K562 (cell line): ENCODE measurements at regions not wholly inside any gene's neighbourhood (a gene's known extent, or its start where the extent isn't known, plus 50 kb on each side); places are given as distances from the start of the nearest gene placed in this dataset.

Source experiments
- ATAC-seq: fragments of 200-7000 bp; cut with Tn5 transposase; 3 replicates; pipeline ENCODE4 v1.9.1; 2020; ENCODE audit warnings: moderate library complexity
- BruUV-seq: library from RNA; stranded (reverse); fragments of 400-500 nt; replicated peaks from 2 replicates; lab custom pipeline; 2021; lab: Mats Ljungman, UMichigan
- CTCF ChIA-PET: fragments of 300-600 bp; formaldehyde crosslinking; extraction: SDS; loops from one replicate; lab custom pipeline; 2021; ENCODE audit warnings: low intra/inter-chr PET ratio; lab: Yijun Ruan, JAX
- POLR2A ChIA-PET: fragments of 300-600, 350-650 bp; sonication (Branson Sonifier 250); formaldehyde crosslinking; extraction: SDS; loops from one replicate; lab custom pipeline; 2021; ENCODE audit warnings: antibody characterized with exemption, inconsistent platforms; lab: Yijun Ruan, JAX
- DNase-seq, 4 experiments: peaks; one replicate each; pipeline versions ENCODE4 v3.0.0 to v3.0.0-alpha.2; 2011 to 2018; ENCODE audit warnings: low spot score in 3 of 4, mixed read lengths in 3 of 4; ENCODE audit errors: extremely low read depth in 1 of 4
- FAIRE-seq: peaks from 2 replicates; lab custom pipeline; 2011; peaks lifted over from hg19 to GRCh38; lab: Jason Lieb, UNC
- H2AFZ ChIP-seq: 2 replicates; pipeline ENCODE4 v1.6.0; 2011; ENCODE audit warnings: low read depth, low read length, control low read depth, inconsistent platforms
- H3K27ac ChIP-seq: fragments of 200-600 bp; 3 replicates; pipeline ENCODE4 v1.8.0; 2011; ENCODE audit warnings: low read depth, mild to moderate bottlenecking, control low read depth, inconsistent platforms, low read length, moderate library complexity, mixed read lengths; ENCODE audit errors: extremely low read depth
- H3K27me3 ChIP-seq, 2 experiments: fragments of 300-600 bp in 1 of 2; 2 replicates in 1 of 2; 3 replicates in 1 of 2; pipeline versions ENCODE4 v1.6.0 to v1.8.0; 2011; ENCODE audit warnings: inconsistent platforms in 2 of 2, low read length in 2 of 2, mild to moderate bottlenecking in 1 of 2, mixed read lengths in 1 of 2, moderate library complexity in 1 of 2; ENCODE audit not compliant: control insufficient read depth in 2 of 2, insufficient read depth in 2 of 2
- H3K36me3 ChIP-seq: fragments of 300-600 bp; 3 replicates; pipeline ENCODE4 v1.8.0; 2011; ENCODE audit warnings: mild to moderate bottlenecking, low read length, inconsistent platforms; ENCODE audit not compliant: control insufficient read depth, insufficient read depth
- H3K4me1 ChIP-seq, 2 experiments: fragments of 200-600 bp in 1 of 2; replicated peaks in 1 of 2; 2 replicates in 1 of 2; 3 replicates in 1 of 2; pipeline versions ENCODE4 v1.5.1 to v1.8.0; 2011; ENCODE audit warnings: inconsistent platforms in 2 of 2, low read length in 2 of 2, mild to moderate bottlenecking in 1 of 2, mixed read lengths in 1 of 2, moderate library complexity in 1 of 2; ENCODE audit not compliant: control insufficient read depth in 2 of 2, insufficient read depth in 2 of 2
- H3K4me2 ChIP-seq: 2 replicates; pipeline ENCODE4 v1.6.1; 2011; ENCODE audit warnings: low read length, control low read depth, inconsistent platforms, mixed read lengths; ENCODE audit not compliant: insufficient read depth
- H3K4me3 ChIP-seq: fragments of 200-600 bp; sonication (generic), shearing (Covaris generic); 2 replicates; pipeline ENCODE4 v1.5.1; 2016; ENCODE audit warnings: control low read depth, inconsistent platforms
- H3K79me2 ChIP-seq: fragments of 200-600 bp; 3 replicates; pipeline ENCODE4 v1.8.0; 2011; ENCODE audit warnings: low read length, inconsistent platforms; ENCODE audit not compliant: control insufficient read depth, insufficient read depth
- H3K9ac ChIP-seq, 2 experiments: 2 replicates each; pipeline versions ENCODE4 v1.6.0 to v1.6.1; 2011; ENCODE audit warnings: low read depth in 2 of 2, low read length in 2 of 2, control low read depth in 1 of 2, inconsistent platforms in 1 of 2, mild to moderate bottlenecking in 1 of 2, mixed read lengths in 1 of 2; ENCODE audit not compliant: insufficient read depth in 1 of 2
- H3K9me1 ChIP-seq: one replicate; pipeline ENCODE4 v1.6.0; 2011; ENCODE audit warnings: inconsistent platforms, mild to moderate bottlenecking, low read length, moderate library complexity; ENCODE audit not compliant: control insufficient read depth, insufficient read depth
- H3K9me3 ChIP-seq: replicated peaks from 2 replicates; pipeline ENCODE4 v1.5.1; 2011; ENCODE audit warnings: low read depth, low read length, inconsistent platforms; ENCODE audit not compliant: control insufficient read depth, insufficient read depth
- H4K20me1 ChIP-seq: replicated peaks from 2 replicates; pipeline ENCODE4 v1.6.1; 2011; ENCODE audit warnings: low read length, inconsistent platforms, mixed read lengths; ENCODE audit not compliant: control insufficient read depth, insufficient read depth
- CREBBP ChIP-seq: IDR thresholded peaks from one replicate; pipeline ENCODE4 v1.6.1; 2012; ENCODE audit warnings: low read depth, mild to moderate bottlenecking, control low read depth, inconsistent platforms, low read length
- ESRRA ChIP-seq: fragments of 450-650 bp; IDR thresholded peaks from 2 replicates; pipeline ENCODE4 v1.6.1; 2014; ENCODE audit warnings: low read depth, mild to moderate bottlenecking, moderate library complexity, borderline replicate concordance
- HDGF ChIP-seq: fragments of 450-650 bp; IDR thresholded peaks from 2 replicates; pipeline ENCODE4 v1.6.1; 2016
- NR2F6 ChIP-seq: fragments of 450-650 bp; formaldehyde crosslinking; IDR thresholded peaks from 2 replicates; pipeline ENCODE4 v1.4.0; 2020; ENCODE audit warnings: mild to moderate bottlenecking
- NRF1 ChIP-seq, 2 experiments: fragments of 450-650 bp; IDR thresholded peaks in 1 of 2; conservative IDR thresholded peaks in 1 of 2; 2 replicates each; pipeline ENCODE4 v1.6.1; 2014; ENCODE audit warnings: mild to moderate bottlenecking in 2 of 2
- RBM25 ChIP-seq: fragments of 200-400 bp; formaldehyde crosslinking; IDR thresholded peaks from 2 replicates; pipeline ENCODE4 v1.6.1; 2018; ENCODE audit warnings: low read length, low read depth, moderate library complexity; ENCODE audit not compliant: severe bottlenecking
- RFX7 ChIP-seq: fragments of 250-450 bp; sonication (Bioruptor Pico); IDR thresholded peaks from 2 replicates; pipeline ENCODE4 v1.5.1; 2021; ENCODE audit warnings: mild to moderate bottlenecking
- SAFB ChIP-seq: fragments of 200-400 bp; formaldehyde crosslinking; IDR thresholded peaks from 2 replicates; pipeline ENCODE4 v1.6.1; 2017; ENCODE audit warnings: low read depth, low read length, borderline replicate concordance
- SMARCA4 ChIP-seq: fragments of 450-650 bp; IDR thresholded peaks from 2 replicates; pipeline ENCODE4 v1.6.1; 2016
- SRSF7 ChIP-seq: fragments of 200-400 bp; formaldehyde crosslinking; optimal IDR thresholded peaks from 2 replicates; pipeline ENCODE3; 2017; ENCODE audit warnings: mild to moderate bottlenecking, low read depth, low read length
- ZC3H11A ChIP-seq: IDR thresholded peaks from 2 replicates; pipeline ENCODE4 v1.6.1; 2012; ENCODE audit warnings: low read depth, low read length, improper control_type of control experiment
- WGBS: fragments of 100-300 bp; shearing (Covaris generic); methylation state at CpG from one replicate; pipeline ENCODE4 v1.1.6; 2016; ENCODE audit warnings: low coverage, mixed read lengths; ENCODE audit not compliant: insufficient coverage; ENCODE audit errors: missing lambda C conversion rate; 5-methylcytosine and 5-hydroxymethylcytosine counted together
- in situ Hi-C: fragments of 300-500 bp; cut with MboI; formaldehyde crosslinking; loops from 4 replicates; pipeline ENCODE4 v1.15.0; 2018; ENCODE audit warnings: inconsistent platforms, mixed read lengths
- intact Hi-C: fragments of 100-400 bp; cut with micrococcal nuclease; formaldehyde crosslinking; loops from 2 replicates; pipeline ENCODE4 v1.14.2; 2022
- TF ChIP-seq, protein P1 (sequence below): fragments of 250-450 bp; sonication (Bioruptor Pico); IDR thresholded peaks from 2 replicates; pipeline ENCODE4 v1.5.1; 2021; ENCODE audit warnings: mild to moderate bottlenecking
- TF ChIP-seq, protein P2 (sequence below): fragments of 450-650 bp; IDR thresholded peaks from 2 replicates; pipeline ENCODE4 v1.7.0; 2016; ENCODE audit warnings: borderline replicate concordance

DNA sequence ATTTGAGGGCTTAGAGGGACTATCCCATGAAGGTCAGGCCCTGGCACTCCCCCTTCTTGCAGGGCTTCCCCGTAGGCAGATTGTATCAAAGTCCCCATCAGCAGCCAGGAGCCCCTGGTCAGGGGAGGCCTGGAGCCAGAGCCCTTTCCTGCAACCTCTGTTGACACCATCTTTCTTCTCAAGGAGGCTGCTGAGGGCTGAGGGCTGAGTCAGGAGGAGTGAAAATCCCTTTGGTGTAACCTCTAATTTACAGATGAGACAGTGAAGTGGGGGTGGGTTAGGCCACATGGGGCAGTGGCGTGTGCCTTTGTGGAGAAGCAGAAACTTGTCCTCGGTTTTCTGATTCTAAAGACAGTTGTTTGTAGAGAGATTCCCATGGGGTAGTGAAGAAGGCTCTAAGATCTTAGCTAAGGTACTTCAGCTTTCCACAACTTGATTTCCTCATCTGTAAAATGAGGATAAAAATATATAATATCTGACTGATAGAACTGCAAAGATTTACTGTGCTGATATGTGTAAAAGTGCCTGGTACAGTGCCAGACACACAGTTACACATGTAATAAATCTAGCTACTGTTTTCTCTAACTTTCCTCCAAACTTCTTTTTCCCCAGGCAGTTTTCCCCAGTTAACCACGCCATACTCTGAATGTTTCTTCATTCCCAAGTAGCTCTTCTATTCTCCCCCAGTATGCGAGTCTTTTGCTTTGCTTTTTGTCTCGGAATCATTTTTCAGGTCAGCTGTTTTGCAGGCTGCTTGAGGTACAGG, 249.4 kb upstream of the TPM1 start:
- Histone ChIP-seq H3K79me2 (no peaks in the 10 kb centered on the region), H3K4me2 (no peak overlapping the region), H3K9me1 (peaks cover 4% of the 10 kb centered on the region), H3K36me3 (no peaks in the 10 kb centered on the region), H3K4me1 (no peaks in the 10 kb centered on the region), H3K9me3 (no peaks in the 10 kb centered on the region), H3K27ac (no peak overlapping the region), H3K9ac (no peak overlapping the region), H3K27me3 (peaks cover 53 to 71% of the 10 kb centered on the region in 2 experiments), H4K20me1 (peaks cover 8% of the 10 kb centered on the region; the same call in 1 of the 2 replicates), H2AFZ (no peak overlapping the region), H3K4me3 (no peak overlapping the region)
- BruUV-seq: no TSS peak
- intact Hi-C loops (no loop called here), in situ Hi-C loops (no loop called here)
- TF ChIP-seq, protein P1, sequence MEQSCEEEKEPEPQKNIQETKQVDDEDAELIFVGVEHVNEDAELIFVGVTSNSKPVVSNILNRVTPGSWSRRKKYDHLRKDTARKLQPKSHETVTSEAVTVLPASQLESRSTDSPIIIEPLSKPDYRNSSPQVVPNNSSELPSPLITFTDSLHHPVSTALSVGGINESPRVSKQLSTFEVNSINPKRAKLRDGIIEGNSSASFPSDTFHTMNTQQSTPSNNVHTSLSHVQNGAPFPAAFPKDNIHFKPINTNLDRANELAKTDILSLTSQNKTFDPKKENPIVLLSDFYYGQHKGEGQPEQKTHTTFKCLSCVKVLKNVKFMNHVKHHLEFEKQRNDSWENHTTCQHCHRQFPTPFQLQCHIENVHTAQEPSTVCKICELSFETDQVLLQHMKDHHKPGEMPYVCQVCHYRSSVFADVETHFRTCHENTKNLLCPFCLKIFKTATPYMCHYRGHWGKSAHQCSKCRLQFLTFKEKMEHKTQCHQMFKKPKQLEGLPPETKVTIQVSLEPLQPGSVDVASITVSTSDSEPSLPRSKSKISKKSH: no peak
- TF ChIP-seq RBM25: peak; percentile 68
- 3% methylated on average over 6 of the region's 6 CpGs for WGBS
- no peak for FAIRE-seq
- ATAC-seq: no peak
- CTCF ChIA-PET: no interaction called here
- POLR2A ChIA-PET: interaction anchor here (0.5 to 0.6 kb wide), 2 partner anchors 206 to 399 kb away, joined by 3 read pairs; no protein-coding TSS in a partner anchor
- no peak for DNase-seq

DNA sequence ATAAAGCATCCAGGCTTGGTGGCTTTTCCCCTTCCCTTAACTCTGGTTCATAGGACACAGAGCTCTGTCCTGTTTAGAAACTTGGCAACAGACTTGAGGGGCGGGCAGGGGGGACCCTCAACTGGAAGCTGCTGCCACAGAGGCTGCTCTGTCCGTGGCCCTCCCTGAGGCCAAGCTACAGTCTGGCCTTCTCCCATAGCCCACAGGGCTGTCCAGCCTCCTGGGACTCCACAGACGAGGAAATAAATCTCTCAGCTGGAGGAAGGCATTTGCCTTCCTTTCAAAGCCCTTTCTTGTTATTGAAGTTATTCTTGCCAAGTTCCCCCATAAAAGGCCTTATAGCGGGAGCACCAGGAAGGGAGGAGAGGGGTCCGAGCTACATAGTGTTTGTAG, 248.8 kb upstream of the TPM1 start:
- no peaks in the 10 kb centered on the region for H3K79me2 ChIP-seq
- H4K20me1 ChIP-seq: peaks cover 8% of the 10 kb centered on the region; the same call in 1 of the 2 replicates
- intact Hi-C loops: no loop called here
- no peak overlapping the region for H3K27ac ChIP-seq
- no peak overlapping the region for H3K9ac ChIP-seq
- DNase-seq (no peak), ATAC-seq (no peak), FAIRE-seq (no peak)
- no peak overlapping the region for H2AFZ ChIP-seq
- CTCF ChIA-PET: no interaction called here
- BruUV-seq: no TSS peak
- no peaks in the 10 kb centered on the region for H3K36me3 ChIP-seq
- no peak overlapping the region for H3K4me2 ChIP-seq
- WGBS: 0% methylated on average over 5 of the region's 5 CpGs
- no peaks in the 10 kb centered on the region for H3K4me1 ChIP-seq
- POLR2A ChIA-PET: interaction anchor here (0.5 to 0.6 kb wide), 2 partner anchors 206 to 399 kb away, joined by 3 read pairs; no protein-coding TSS in a partner anchor
- peaks cover 56 to 73% of the 10 kb centered on the region in 2 experiments for H3K27me3 ChIP-seq
- in situ Hi-C loops: no loop called here
- H3K9me1 ChIP-seq: peaks cover 4% of the 10 kb centered on the region
- H3K4me3 ChIP-seq: no peak overlapping the region
- H3K9me3 ChIP-seq: no peaks in the 10 kb centered on the region
- no peak for TF ChIP-seq NRF1 (conservative IDR thresholded peaks at IDR 0.05 in 1 of 2, IDR thresholded peaks at IDR 0.05 in 1 of 2)
- TF ChIP-seq SRSF7: no peak
- TF ChIP-seq, protein P2, sequence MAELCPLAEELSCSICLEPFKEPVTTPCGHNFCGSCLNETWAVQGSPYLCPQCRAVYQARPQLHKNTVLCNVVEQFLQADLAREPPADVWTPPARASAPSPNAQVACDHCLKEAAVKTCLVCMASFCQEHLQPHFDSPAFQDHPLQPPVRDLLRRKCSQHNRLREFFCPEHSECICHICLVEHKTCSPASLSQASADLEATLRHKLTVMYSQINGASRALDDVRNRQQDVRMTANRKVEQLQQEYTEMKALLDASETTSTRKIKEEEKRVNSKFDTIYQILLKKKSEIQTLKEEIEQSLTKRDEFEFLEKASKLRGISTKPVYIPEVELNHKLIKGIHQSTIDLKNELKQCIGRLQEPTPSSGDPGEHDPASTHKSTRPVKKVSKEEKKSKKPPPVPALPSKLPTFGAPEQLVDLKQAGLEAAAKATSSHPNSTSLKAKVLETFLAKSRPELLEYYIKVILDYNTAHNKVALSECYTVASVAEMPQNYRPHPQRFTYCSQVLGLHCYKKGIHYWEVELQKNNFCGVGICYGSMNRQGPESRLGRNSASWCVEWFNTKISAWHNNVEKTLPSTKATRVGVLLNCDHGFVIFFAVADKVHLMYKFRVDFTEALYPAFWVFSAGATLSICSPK: no peak
- TF ChIP-seq CREBBP: no peak
- TF ChIP-seq SAFB: no peak
- TF ChIP-seq ZC3H11A: no peak
- no peak for TF ChIP-seq ESRRA
- no peak for TF ChIP-seq RFX7 (CRISPR knock-in tag)
- TF ChIP-seq HDGF: no peak
- TF ChIP-seq SMARCA4: no peak
- TF ChIP-seq NR2F6 (CRISPR knock-in tag): no peak
